Mesodermal cell (in vitro differentiated cells): ENCODE measurements at regions not wholly inside any gene's neighbourhood (a gene's known extent, or its start where the extent isn't known, plus 50 kb on each side); places are given as distances from the start of the nearest gene placed in this dataset.
A peak's percentile ranks its signal among the peaks of the same experiment; 100 is the strongest.
"Not testable (repeated sequence)": the region's sequence is repeated elsewhere in the genome, so short reads cannot be mapped to it uniquely, and the experiment has no call there.

ENCODE experiments used
- H3K27ac ChIP-seq: 2 replicates; pipeline ENCODE4 v1.7.0; 2013; ENCODE audit warnings: mild to moderate bottlenecking, low read depth, low read length, moderate library complexity; ENCODE audit not compliant: severe bottlenecking
- H3K36me3 ChIP-seq: 2 replicates; pipeline ENCODE4 v1.7.1; 2013; ENCODE audit warnings: mild to moderate bottlenecking, low read length, moderate library complexity; ENCODE audit not compliant: control insufficient read depth, insufficient read depth
- H3K4me1 ChIP-seq: one replicate; pipeline ENCODE4 v1.7.1; 2013; ENCODE audit warnings: mild to moderate bottlenecking, low read length; ENCODE audit not compliant: insufficient read depth, control insufficient read depth, poor library complexity, severe bottlenecking
- H3K4me3 ChIP-seq: 2 replicates; pipeline ENCODE4 v1.7.0; 2013; ENCODE audit warnings: low read length, control low read depth, mild to moderate bottlenecking; ENCODE audit not compliant: insufficient read depth, poor library complexity, severe bottlenecking; ENCODE audit errors: extremely low read depth
- H3K9me3 ChIP-seq: 2 replicates; pipeline ENCODE4 v1.7.1; 2013; ENCODE audit warnings: mild to moderate bottlenecking, low read length, moderate library complexity; ENCODE audit not compliant: control insufficient read depth
- WGBS, 2 experiments: methylation state at CpG; one replicate each; pipeline ENCODE4 v1.1.5; 2013; ENCODE audit warnings: missing lambda C conversion rate in 2 of 2; ENCODE audit not compliant: insufficient coverage in 2 of 2; 5-methylcytosine and 5-hydroxymethylcytosine counted together

DNA sequence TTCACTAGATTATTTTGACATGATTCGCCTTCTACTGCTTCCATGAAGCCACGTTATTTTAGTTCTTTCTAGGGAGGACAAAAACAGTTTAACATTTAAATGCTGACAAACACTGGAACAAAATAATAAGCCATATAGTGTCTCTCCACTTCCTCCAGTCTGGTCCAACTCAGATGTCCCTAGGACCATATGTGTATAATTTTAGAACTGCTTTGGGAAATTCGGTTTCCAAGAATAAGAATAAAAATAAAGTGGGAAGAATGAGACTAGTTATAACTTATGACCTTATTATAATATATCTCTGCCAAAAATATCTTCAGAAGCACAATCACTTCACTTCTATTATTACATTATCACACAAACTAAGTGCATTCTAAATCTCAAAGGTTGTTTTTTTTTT lies 164.4 kb upstream of the POF1B start:
- H3K27ac ChIP-seq: no peak overlapping the region
- no peaks in the 10 kb centered on the region for H3K4me1 ChIP-seq
- no peak overlapping the region for H3K4me3 ChIP-seq
- no peaks in the 10 kb centered on the region for H3K36me3 ChIP-seq
- no CpG with 5 or more reads among the region's 3 CpGs for WGBS, 2 experiments
- no peaks in the 10 kb centered on the region for H3K9me3 ChIP-seq

DNA sequence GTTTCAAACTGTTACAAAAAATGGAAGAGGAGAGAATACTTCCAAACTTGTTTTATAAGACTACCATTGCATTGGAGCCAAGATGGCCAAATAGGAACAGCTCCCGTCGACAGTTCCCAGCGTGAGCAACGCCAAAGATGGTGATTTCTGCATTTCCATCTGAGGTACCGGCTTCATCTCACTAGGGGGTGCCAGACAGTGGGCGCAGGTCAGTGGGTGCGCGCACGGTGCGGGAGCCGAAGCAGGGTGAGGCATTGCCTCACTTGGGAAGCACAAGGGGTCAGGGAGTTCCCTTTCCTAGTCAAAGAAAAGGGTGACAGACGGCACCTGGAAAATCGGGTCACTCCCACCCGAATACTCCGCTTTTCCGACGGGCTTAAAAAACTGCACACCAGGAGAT lies 149.7 kb upstream of the POF1B start:
- H3K4me1 ChIP-seq, H3K27ac ChIP-seq, H3K9me3 ChIP-seq, H3K36me3 ChIP-seq, H3K4me3 ChIP-seq: not testable (repeated sequence)
- 44 to 54% methylated on average over 6 to 10 of the region's 17 CpGs for WGBS, 2 experiments

DNA sequence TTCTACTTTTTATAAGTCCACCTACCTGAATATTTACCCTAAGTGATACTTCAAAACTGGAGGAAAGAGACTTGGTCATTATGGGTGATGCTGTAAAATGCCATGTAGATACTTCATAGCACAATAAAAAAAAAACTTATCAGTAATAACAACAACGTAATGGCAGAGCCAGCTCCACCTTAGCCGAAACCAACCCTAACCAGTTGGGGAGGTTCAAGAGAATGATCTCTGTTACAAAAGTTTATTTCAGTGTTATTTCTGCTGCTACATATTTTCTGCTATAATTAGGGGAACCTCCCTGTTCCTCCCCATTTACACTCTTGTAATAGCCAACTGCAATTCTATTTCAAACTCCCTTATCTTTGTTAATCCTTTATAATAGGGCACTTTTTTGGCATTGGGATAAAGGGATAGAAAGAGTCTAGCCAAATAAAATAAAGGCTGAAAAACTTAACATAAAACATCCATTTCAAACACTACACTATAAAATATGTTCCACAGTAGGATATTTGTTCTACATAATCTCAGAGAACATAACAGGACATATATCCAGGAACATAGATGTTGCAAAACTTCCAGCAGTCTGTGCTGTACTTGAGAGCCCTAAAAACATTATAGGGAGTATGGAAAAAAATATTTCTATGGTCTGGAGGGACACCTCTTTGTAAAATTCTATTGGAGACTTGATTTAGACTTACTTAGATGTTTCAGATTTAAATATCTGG lies 138.7 kb upstream of the POF1B start:
- Histone ChIP-seq H3K4me1 (no peaks in the 10 kb centered on the region), H3K27ac (no peak overlapping the region), H3K4me3 (no peak overlapping the region), H3K36me3 (no peaks in the 10 kb centered on the region), H3K9me3 (no peaks in the 10 kb centered on the region)
- WGBS, 2 experiments: no CpG with 5 or more reads among the region's 2 CpGs

DNA sequence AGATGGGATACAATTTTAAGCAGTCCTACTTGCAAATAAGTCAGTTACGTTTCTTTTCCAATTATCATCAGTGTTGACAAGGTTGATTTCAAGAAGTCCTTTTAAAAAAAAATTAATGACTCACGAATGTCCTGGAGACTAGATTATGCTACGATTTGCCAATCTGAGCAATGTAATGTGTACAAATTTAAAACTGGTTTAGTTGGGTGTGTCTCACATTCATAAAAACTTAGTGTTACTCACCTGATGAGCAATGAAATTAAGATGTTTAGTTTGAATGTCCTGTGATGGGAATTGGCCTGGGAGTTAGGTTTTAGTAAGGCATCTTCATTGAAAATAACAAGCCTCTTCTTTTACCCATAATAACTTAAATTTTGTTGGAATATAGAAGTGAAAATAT lies 136.7 kb upstream of the POF1B start:
- no peaks in the 10 kb centered on the region for H3K36me3 ChIP-seq
- no peaks in the 10 kb centered on the region for H3K4me1 ChIP-seq
- no CpG with 5 or more reads among the region's 3 CpGs for WGBS, 2 experiments
- H3K27ac ChIP-seq: no peak overlapping the region
- H3K9me3 ChIP-seq: no peaks in the 10 kb centered on the region
- no peak overlapping the region for H3K4me3 ChIP-seq

DNA sequence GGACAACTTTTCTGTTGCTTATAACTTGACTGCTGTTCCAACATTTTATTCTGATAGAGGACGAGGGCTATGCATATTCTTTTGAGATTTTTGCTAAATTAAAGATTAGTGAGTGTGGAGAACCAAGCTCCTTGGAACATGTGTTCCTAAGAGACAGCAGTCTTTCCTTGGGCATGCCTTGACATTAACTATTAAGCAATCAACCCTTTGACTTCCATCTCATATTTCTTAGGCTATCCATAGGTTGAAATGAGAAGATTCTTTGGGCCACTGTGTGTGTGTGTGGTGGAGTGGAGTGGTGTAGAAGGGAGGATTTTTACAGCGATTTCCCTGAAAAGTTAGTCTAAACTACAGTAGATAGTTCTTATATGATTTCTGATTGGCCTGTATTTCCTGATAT lies 127.4 kb upstream of the POF1B start:
- no CpG with 5 or more reads among the region's 2 CpGs for WGBS, 2 experiments
- no peak overlapping the region for H3K27ac ChIP-seq
- H3K4me1 ChIP-seq: no peaks in the 10 kb centered on the region

DNA sequence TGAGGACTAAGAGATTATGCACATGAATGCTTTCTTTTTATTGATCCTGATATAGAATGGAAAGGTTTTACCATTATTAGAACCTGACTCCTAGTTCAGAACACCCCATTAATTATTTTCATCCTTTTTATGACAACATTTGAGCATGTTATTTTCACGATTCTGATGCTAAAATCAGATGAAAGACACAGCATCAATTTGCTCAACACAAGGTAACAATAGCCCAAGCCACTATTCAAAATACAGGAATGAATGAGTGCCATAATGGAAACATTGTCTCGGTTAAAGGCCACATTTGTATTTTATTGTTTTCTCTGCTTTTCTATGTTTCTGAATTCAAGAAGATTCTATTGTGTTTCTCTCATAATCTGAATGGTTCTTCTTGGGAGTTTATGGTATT lies 126.3 kb upstream of the POF1B start:
- WGBS, 2 experiments: no CpG with 5 or more reads among the region's 2 CpGs

More for the DNA sequence above, 127.4 kb upstream of the POF1B start:
- Histone ChIP-seq H3K9me3 (no peaks in the 10 kb centered on the region), H3K4me3 (no peak overlapping the region), H3K36me3 (no peaks in the 10 kb centered on the region)

DNA sequence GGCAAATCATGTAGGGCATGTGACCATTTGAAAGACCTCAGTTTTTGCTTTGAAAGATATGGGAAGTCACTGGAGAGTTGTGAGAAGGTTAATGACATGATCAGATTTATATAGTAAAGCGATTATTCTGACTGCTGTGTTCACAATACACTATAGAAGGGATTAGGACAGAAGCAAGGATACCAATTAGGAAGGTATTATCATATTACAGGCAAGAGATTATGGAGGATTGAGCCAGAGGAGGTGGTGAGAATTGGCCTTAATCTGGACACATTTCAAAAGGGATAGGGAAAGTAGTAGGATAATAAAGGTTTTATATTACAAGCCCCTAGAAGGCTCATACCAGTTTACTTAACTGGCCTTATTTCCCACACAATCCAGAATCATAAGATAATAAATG lies 124.9 kb upstream of the POF1B start:
- Histone ChIP-seq H3K27ac (no peak overlapping the region), H3K4me1 (no peaks in the 10 kb centered on the region), H3K36me3 (no peaks in the 10 kb centered on the region), H3K4me3 (no peak overlapping the region), H3K9me3 (no peaks in the 10 kb centered on the region)
- no CpG with 5 or more reads among the region's 1 CpG for WGBS, 2 experiments

More for the DNA sequence above, 126.3 kb upstream of the POF1B start:
- Histone ChIP-seq H3K4me3 (no peak overlapping the region), H3K36me3 (no peaks in the 10 kb centered on the region), H3K27ac (no peak overlapping the region), H3K4me1 (no peaks in the 10 kb centered on the region), H3K9me3 (no peaks in the 10 kb centered on the region)

DNA sequence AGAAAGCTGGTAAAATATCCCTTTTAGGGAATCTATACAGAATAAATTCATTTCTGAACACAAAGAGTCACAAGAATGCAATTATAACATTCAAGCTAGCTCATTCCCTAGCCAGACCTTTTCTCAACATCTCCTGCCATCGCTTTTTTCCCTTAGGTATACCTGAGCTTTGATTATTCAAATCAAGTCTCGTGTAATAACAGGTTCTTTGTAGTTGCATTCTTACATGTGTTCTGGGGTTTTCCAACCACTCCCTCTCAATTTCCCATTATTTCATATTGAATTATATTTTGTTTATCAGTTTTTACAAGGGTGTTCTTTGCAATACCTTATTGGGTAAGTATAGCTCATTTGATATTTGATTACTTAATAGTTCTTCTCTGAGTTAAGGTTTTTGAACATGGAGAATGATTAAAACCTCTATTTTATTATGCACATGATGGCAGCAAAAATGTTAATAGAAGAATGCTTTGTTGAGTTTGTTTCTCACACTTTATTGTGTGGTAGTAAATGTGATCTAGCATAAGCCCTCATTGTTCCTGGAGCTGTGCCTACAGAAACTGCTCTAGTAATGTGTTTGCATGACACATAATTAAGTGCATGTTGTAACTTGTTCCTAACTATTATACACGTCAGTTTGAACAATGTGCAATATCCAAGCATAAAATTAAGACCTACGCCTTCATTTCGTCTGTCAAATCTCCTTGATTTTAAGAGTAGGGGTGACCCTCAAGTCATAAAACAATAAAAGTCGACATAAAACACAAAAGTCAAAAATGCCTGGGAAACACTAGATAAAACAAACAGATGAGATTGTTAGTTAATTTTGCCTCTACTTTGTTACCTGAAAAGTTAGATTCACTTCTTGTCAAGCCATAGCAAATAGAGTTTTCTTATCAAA lies 124.0 kb upstream of the POF1B start:
- Histone ChIP-seq H3K36me3 (no peaks in the 10 kb centered on the region), H3K4me3 (no peak overlapping the region), H3K9me3 (no peaks in the 10 kb centered on the region), H3K27ac (no peak overlapping the region), H3K4me1 (peaks cover 7% of the 10 kb centered on the region)
- no CpG with 5 or more reads among the region's 6 CpGs for WGBS, 2 experiments

DNA sequence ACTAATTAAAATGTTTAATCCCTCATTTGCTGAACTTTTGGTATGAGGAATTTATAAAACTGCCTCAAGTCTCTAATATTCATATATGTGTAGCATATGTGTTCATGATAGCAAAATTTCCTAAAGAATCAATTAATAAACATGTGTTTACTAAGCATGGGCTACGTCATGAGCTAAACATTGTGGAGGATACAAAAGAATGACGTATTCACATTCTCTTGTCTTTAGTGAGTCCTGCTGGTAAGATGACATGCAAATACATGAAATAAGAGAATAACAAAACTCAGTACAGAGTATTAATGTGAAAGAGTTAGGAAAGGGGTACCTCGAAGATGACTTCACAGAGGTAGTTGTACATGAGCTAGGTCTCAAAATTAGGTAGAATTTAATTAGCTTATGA lies 121.9 kb upstream of the POF1B start:
- Histone ChIP-seq H3K36me3 (no peaks in the 10 kb centered on the region), H3K27ac (no peak overlapping the region), H3K9me3 (no peaks in the 10 kb centered on the region), H3K4me1 (peaks cover 7% of the 10 kb centered on the region), H3K4me3 (no peak overlapping the region)
- no CpG with 5 or more reads among the region's 3 CpGs for WGBS, 2 experiments

DNA sequence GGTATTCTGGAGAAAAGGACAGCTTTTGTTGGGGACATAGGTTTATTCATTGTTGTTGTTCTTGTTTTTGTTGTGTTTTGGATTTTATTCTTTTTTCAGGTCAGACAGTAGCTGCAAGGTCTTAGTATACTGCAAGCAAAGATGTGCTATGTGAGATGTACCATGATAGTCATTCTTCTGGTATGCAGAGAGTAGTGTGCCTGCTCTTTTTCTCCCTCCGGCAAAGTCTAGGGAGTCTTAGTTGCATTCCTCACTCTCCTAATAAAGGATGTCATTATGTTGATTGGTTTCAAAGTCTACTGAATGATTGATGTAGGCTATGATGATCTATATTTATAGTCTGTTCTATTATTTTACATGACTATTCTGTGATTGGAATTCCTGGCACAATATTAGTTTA lies 119.9 kb upstream of the POF1B start:
- WGBS, 2 experiments: no CpG with 5 or more reads among the region's 1 CpG
- H3K9me3 ChIP-seq: no peaks in the 10 kb centered on the region
- peaks cover 7% of the 10 kb centered on the region for H3K4me1 ChIP-seq
- H3K27ac ChIP-seq: peak overlapping the region; percentile 57
- no peak overlapping the region for H3K4me3 ChIP-seq
- no peaks in the 10 kb centered on the region for H3K36me3 ChIP-seq

DNA sequence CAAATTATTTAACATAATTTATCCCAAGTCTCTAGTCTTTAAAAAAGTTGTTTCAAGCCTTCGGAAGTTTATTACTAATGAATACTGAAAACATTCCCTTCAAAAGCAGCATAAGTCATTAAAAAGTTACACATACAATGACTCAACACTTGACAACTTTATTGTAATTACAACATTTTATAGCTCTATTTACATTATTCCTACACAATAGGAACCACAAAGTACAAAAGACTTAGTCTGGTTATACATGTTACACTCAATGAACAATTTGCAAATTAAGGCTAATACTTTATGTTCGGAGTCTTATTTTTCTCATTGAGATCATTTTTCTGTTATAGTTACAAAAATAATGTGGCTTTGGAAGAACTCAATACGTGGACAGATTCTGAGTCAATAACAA lies 114.4 kb upstream of the POF1B start:
- Histone ChIP-seq H3K36me3 (no peaks in the 10 kb centered on the region), H3K9me3 (no peaks in the 10 kb centered on the region), H3K27ac (no peak overlapping the region), H3K4me1 (peaks cover 1% of the 10 kb centered on the region), H3K4me3 (no peak overlapping the region)
- no CpG with 5 or more reads among the region's 3 CpGs for WGBS, 2 experiments
